GM18867 (cell line): ENCODE measurements at regions not wholly inside any gene's neighbourhood (a gene's known extent, or its start where the extent isn't known, plus 50 kb on each side); places are given as distances from the start of the nearest gene placed in this dataset.
"Not testable (repeated sequence)": the region's sequence is repeated elsewhere in the genome, so short reads cannot be mapped to it uniquely, and the experiment has no call there.

Experiments
- ATAC-seq: cut with Tn5 transposase; IDR thresholded peaks from one replicate; pipeline ENCODE4 v1.9.1; 2021; ENCODE audit warnings: mild to moderate bottlenecking, moderate library complexity; ENCODE audit not compliant: unreplicated experiment

GRCh38 chr1:242914729-242915128 is 340.4 kb downstream of the CEP170 start:
- ATAC-seq = not testable (repeated sequence)

- ATAC-seq = not testable (repeated sequence)
Observed at GRCh38 chr1:242912855-242913254, 342.2 kb downstream of the CEP170 start.

- peak; percentile 67 for ATAC-seq
Observed at GRCh38 chr1:242900558-242900957, 354.5 kb downstream of the CEP170 start.

GRCh38 chr1:242890192-242890741 is 364.8 kb downstream of the CEP170 start:
- ATAC-seq = no peak

- ATAC-seq = peak; percentile 76
Observed at GRCh38 chr1:242886137-242886536, 361.6 kb upstream of the PLD5 start.

- ATAC-seq = not testable (repeated sequence)
Observed at GRCh38 chr1:242880022-242880421, 355.5 kb upstream of the PLD5 start.

- ATAC-seq = no peak
Observed at GRCh38 chr1:242877743-242878142, 353.2 kb upstream of the PLD5 start.

GRCh38 chr1:242877229-242877628 is 352.7 kb upstream of the PLD5 start:
- ATAC-seq = no peak

GRCh38 chr1:242876030-242876429 is 351.5 kb upstream of the PLD5 start:
- no peak for ATAC-seq

GRCh38 chr1:242873661-242874060 is 349.2 kb upstream of the PLD5 start:
- ATAC-seq = peak; percentile 24

- no peak for ATAC-seq
Observed at GRCh38 chr1:242872521-242872920, 348.0 kb upstream of the PLD5 start.

- ATAC-seq = no peak
Observed at GRCh38 chr1:242871471-242872030, 347.1 kb upstream of the PLD5 start.

- peak; percentile 66 for ATAC-seq
Observed at GRCh38 chr1:242870966-242871365, 346.5 kb upstream of the PLD5 start.

GRCh38 chr1:242856289-242856688 is 331.8 kb upstream of the PLD5 start:
- ATAC-seq = no peak

- no peak for ATAC-seq
Observed at GRCh38 chr1:242854466-242854865, 330.0 kb upstream of the PLD5 start.

GRCh38 chr1:242847390-242847993 is 323.0 kb upstream of the PLD5 start:
- no peak for ATAC-seq

GRCh38 chr1:242842094-242842493 is 317.6 kb upstream of the PLD5 start:
- ATAC-seq = no peak

- ATAC-seq = no peak
Observed at GRCh38 chr1:242839101-242839500, 314.6 kb upstream of the PLD5 start.

GRCh38 chr1:242836423-242836822 is 311.9 kb upstream of the PLD5 start:
- no peak for ATAC-seq

GRCh38 chr1:242828828-242829227 is 304.3 kb upstream of the PLD5 start:
- ATAC-seq = no peak

GRCh38 chr1:242828199-242828598 is 303.7 kb upstream of the PLD5 start:
- peak; percentile 50 for ATAC-seq

- no peak for ATAC-seq
Observed at GRCh38 chr1:242827538-242827937, 303.0 kb upstream of the PLD5 start.
